HG03439 (cell line): ENCODE measurements at regions not wholly inside any gene's neighbourhood (a gene's known extent, or its start where the extent isn't known, plus 50 kb on each side); places are given as distances from the start of the nearest gene placed in this dataset.
A peak's percentile ranks its signal among the peaks of the same experiment; 100 is the strongest.

Experiments used
- ATAC-seq: cut with Tn5 transposase; IDR thresholded peaks from one replicate; pipeline ENCODE4 v1.9.1; 2021; ENCODE audit warnings: mild to moderate bottlenecking, moderate library complexity; ENCODE audit not compliant: unreplicated experiment

GRCh38 chr3:159165961-159166360 is 364.1 kb downstream of the MFSD1 start:
- no peak for ATAC-seq

- no peak for ATAC-seq
Measured at GRCh38 chr3:159166899-159167586, 365.2 kb downstream of the MFSD1 start.

GRCh38 chr3:159168788-159169187 is 366.9 kb downstream of the MFSD1 start:
- no peak for ATAC-seq

GRCh38 chr3:159169828-159170227 is 368.0 kb downstream of the MFSD1 start:
- ATAC-seq: no peak

GRCh38 chr3:159170436-159171003 is 368.7 kb downstream of the MFSD1 start:
- ATAC-seq: no peak

GRCh38 chr3:159171333-159171732 is 369.5 kb downstream of the MFSD1 start:
- no peak for ATAC-seq

GRCh38 chr3:159172473-159172872 is 370.6 kb downstream of the MFSD1 start:
- ATAC-seq: no peak

GRCh38 chr3:159174715-159175692 is 373.1 kb downstream of the MFSD1 start:
- ATAC-seq: no peak

- no peak for ATAC-seq
Measured at GRCh38 chr3:159178209-159178897, 376.5 kb downstream of the MFSD1 start.

- no peak for ATAC-seq
Measured at GRCh38 chr3:159182961-159183360, 381.1 kb downstream of the MFSD1 start.

- peak; percentile 50 for ATAC-seq
Measured at GRCh38 chr3:159185443-159186050, 383.7 kb downstream of the MFSD1 start.

- ATAC-seq: peak; percentile 73
Measured at GRCh38 chr3:159186581-159186980, 384.7 kb downstream of the MFSD1 start.

GRCh38 chr3:159187232-159187631 is 385.4 kb downstream of the MFSD1 start:
- no peak for ATAC-seq

- ATAC-seq: no peak
Measured at GRCh38 chr3:159187706-159188105, 385.9 kb downstream of the MFSD1 start.

GRCh38 chr3:159189994-159190669 is 388.3 kb downstream of the MFSD1 start:
- no peak for ATAC-seq

GRCh38 chr3:159191447-159191846 is 389.6 kb downstream of the MFSD1 start:
- no peak for ATAC-seq

GRCh38 chr3:159196359-159196758 is 394.5 kb downstream of the MFSD1 start:
- no peak for ATAC-seq

GRCh38 chr3:159200176-159200575 is 398.3 kb downstream of the MFSD1 start:
- ATAC-seq: no peak

GRCh38 chr3:159208050-159208449 is 406.2 kb downstream of the MFSD1 start:
- ATAC-seq: no peak

GRCh38 chr3:159209459-159209858 is 407.6 kb downstream of the MFSD1 start:
- ATAC-seq: no peak
